ENCODE measurements at regions not wholly inside any gene's neighbourhood (a gene's known extent, or its start where the extent isn't known, plus 50 kb on each side); places are given as distances from the start of the nearest gene placed in this dataset.

- no peak for DNase-seq (ENCODE audit: low read depth)
Measured at GRCh38 chr15:100734586-100734985, 132.2 kb downstream of the ASB7 start.

GRCh38 chr15:100735129-100736053 lies 133.0 kb downstream of the ASB7 start:
- no peak for DNase-seq (ENCODE audit: low read depth)

GRCh38 chr15:100737214-100737613 lies 134.8 kb downstream of the ASB7 start:
- DNase-seq (ENCODE audit: low read depth), result no peak

- DNase-seq (ENCODE audit: low read depth), result no peak
Measured at GRCh38 chr15:100738614-100739013, 136.2 kb downstream of the ASB7 start.

GRCh38 chr15:100740138-100740537 lies 137.7 kb downstream of the ASB7 start:
- no peak for DNase-seq (ENCODE audit: low read depth)

GRCh38 chr15:100751585-100751984 lies 128.0 kb upstream of the ALDH1A3 start:
- no peak for DNase-seq (ENCODE audit: low read depth)

GRCh38 chr15:100753503-100753902 lies 126.1 kb upstream of the ALDH1A3 start:
- no peak for DNase-seq (ENCODE audit: low read depth)

- no peak for DNase-seq (ENCODE audit: low read depth)
Measured at GRCh38 chr15:100757661-100758060, 122.0 kb upstream of the ALDH1A3 start.

GRCh38 chr15:100758555-100758954 lies 121.1 kb upstream of the ALDH1A3 start:
- DNase-seq (ENCODE audit: low read depth), result no peak

GRCh38 chr15:100759106-100759505 lies 120.5 kb upstream of the ALDH1A3 start:
- DNase-seq (ENCODE audit: low read depth), result no peak

GRCh38 chr15:100759698-100760356 lies 119.8 kb upstream of the ALDH1A3 start:
- DNase-seq (ENCODE audit: low read depth), result peak; percentile 81

GRCh38 chr15:100760357-100760903 lies 119.2 kb upstream of the ALDH1A3 start:
- no peak for DNase-seq (ENCODE audit: low read depth)

- DNase-seq (ENCODE audit: low read depth), result no peak
Measured at GRCh38 chr15:100761290-100761935, 118.2 kb upstream of the ALDH1A3 start.

GRCh38 chr15:100762289-100762688 lies 117.3 kb upstream of the ALDH1A3 start:
- DNase-seq (ENCODE audit: low read depth), result no peak

- no peak for DNase-seq (ENCODE audit: low read depth)
Measured at GRCh38 chr15:100762913-100763834, 116.5 kb upstream of the ALDH1A3 start.

- DNase-seq (ENCODE audit: low read depth), result peak; percentile 93
Measured at GRCh38 chr15:100763835-100764750, 115.5 kb upstream of the ALDH1A3 start.

- DNase-seq (ENCODE audit: low read depth), result peak; percentile 73
Measured at GRCh38 chr15:100764778-100765466, 114.7 kb upstream of the ALDH1A3 start.

GRCh38 chr15:100765467-100766241 lies 114.0 kb upstream of the ALDH1A3 start:
- no peak for DNase-seq (ENCODE audit: low read depth)
